HepG2 (cell line): ENCODE measurements at regions not wholly inside any gene's neighbourhood (a gene's known extent, or its start where the extent isn't known, plus 50 kb on each side); places are given as distances from the start of the nearest gene placed in this dataset.

Source experiments
- ATAC-seq: fragments of 200-7000 bp; cut with Tn5 transposase; 3 replicates; pipeline ENCODE4 v1.9.1; 2020; ENCODE audit warnings: mild to moderate bottlenecking, moderate library complexity
- BruUV-seq: library from RNA; stranded (reverse); fragments of 400-500 nt; replicated peaks from 2 replicates; lab custom pipeline; 2021; lab: Mats Ljungman, UMichigan
- CTCF ChIA-PET: fragments of 300-600 bp; formaldehyde crosslinking; extraction: SDS; loops from one replicate; lab custom pipeline; 2021; ENCODE audit warnings: low total read pairs, inconsistent platforms, low intra/inter-chr PET ratio; lab: Yijun Ruan, JAX
- POLR2A ChIA-PET: fragments of 350-600 bp; sonication (Branson Sonifier 250); formaldehyde crosslinking; loops from one replicate; lab custom pipeline; 2020; ENCODE audit warnings: antibody characterized with exemption, inconsistent platforms; lab: Yijun Ruan, JAX
- DNase-seq: peaks from one replicate; pipeline ENCODE4 v3.0.0-alpha.2; 2015; ENCODE audit warnings: low spot score
- FAIRE-seq: peaks from 3 replicates; lab custom pipeline; 2011; peaks lifted over from hg19 to GRCh38; lab: Jason Lieb, UNC
- H2AFZ ChIP-seq: one replicate; pipeline ENCODE4 v1.6.1; 2011; ENCODE audit warnings: low read length, inconsistent platforms
- H3K27ac ChIP-seq: fragments of 300-600 bp; 3 replicates; pipeline ENCODE4 v1.8.0; 2011; ENCODE audit warnings: mixed run types, mild to moderate bottlenecking, mixed read lengths, low read length, inconsistent platforms; ENCODE audit not compliant: insufficient read depth; ENCODE audit errors: extremely low read length
- H3K27me3 ChIP-seq, 2 experiments: fragments of 200-600 bp in 1 of 2; 2 replicates in 1 of 2; 3 replicates in 1 of 2; pipeline versions ENCODE4 v1.6.0 to v1.8.0; 2011; ENCODE audit warnings: low read length in 2 of 2, mild to moderate bottlenecking in 2 of 2, moderate library complexity in 2 of 2, inconsistent platforms in 1 of 2; ENCODE audit not compliant: insufficient read depth in 2 of 2, control insufficient read depth in 1 of 2
- H3K36me3 ChIP-seq, 2 experiments: fragments of 200-600 bp in 1 of 2; replicated peaks in 1 of 2; 2 replicates in 1 of 2; 3 replicates in 1 of 2; pipeline versions ENCODE4 v1.5.1 to v1.8.0; 2011; ENCODE audit warnings: low read length in 2 of 2, inconsistent platforms in 1 of 2; ENCODE audit not compliant: insufficient read depth in 2 of 2, control insufficient read depth in 1 of 2
- H3K4me1 ChIP-seq: 2 replicates; pipeline ENCODE4 v1.5.1; 2012; ENCODE audit warnings: low read length, inconsistent platforms; ENCODE audit not compliant: insufficient read depth
- H3K4me2 ChIP-seq: 2 replicates; pipeline ENCODE4 v1.6.0; 2011; ENCODE audit warnings: low read depth, low read length, inconsistent platforms
- H3K4me3 ChIP-seq, 3 experiments: fragments of 200-600 bp in 1 of 3; sonication (generic), shearing (Covaris generic) in 1 of 3; replicated peaks in 1 of 3; 2 replicates each; pipeline ENCODE4 v1.5.1; 2011 to 2016; ENCODE audit warnings: low read length in 3 of 3, inconsistent platforms in 2 of 3, low read depth in 2 of 3, mild to moderate bottlenecking in 2 of 3, control low read depth in 1 of 3, mixed read lengths in 1 of 3; ENCODE audit not compliant: insufficient read depth in 1 of 3
- H3K79me2 ChIP-seq: one replicate; pipeline ENCODE4 v1.6.1; 2011; ENCODE audit warnings: low read length, inconsistent platforms; ENCODE audit not compliant: insufficient read depth
- H3K9ac ChIP-seq: 2 replicates; pipeline ENCODE4 v1.6.0; 2011; ENCODE audit warnings: mild to moderate bottlenecking, low read depth, low read length, inconsistent platforms; ENCODE audit not compliant: insufficient read depth
- H3K9me3 ChIP-seq: 2 replicates; pipeline ENCODE4 v1.5.1; 2012; ENCODE audit warnings: mild to moderate bottlenecking, low read length
- H4K20me1 ChIP-seq: 2 replicates; pipeline ENCODE4 v1.6.0; 2011; ENCODE audit warnings: inconsistent platforms, mild to moderate bottlenecking, low read length, moderate library complexity; ENCODE audit not compliant: insufficient read depth
- ATM ChIP-seq: fragments of 450-650 bp; IDR thresholded peaks from 2 replicates; pipeline ENCODE4 v1.7.1; 2017; ENCODE audit warnings: mild to moderate bottlenecking, borderline replicate concordance
- GABPB1 ChIP-seq: IDR thresholded peaks from 2 replicates; pipeline ENCODE4 v1.6.1; 2016; ENCODE audit warnings: mild to moderate bottlenecking, missing genetic modification reagents, moderate library complexity, missing compliant biosample characterization
- KIAA2018 ChIP-seq: sonication (generic); formaldehyde crosslinking; IDR thresholded peaks from 2 replicates; pipeline ENCODE4 v1.5.0; 2020; ENCODE audit warnings: mild to moderate bottlenecking, missing genetic modification reagents, borderline replicate concordance
- MED1 ChIP-seq: sonication (generic); formaldehyde crosslinking; IDR thresholded peaks from 2 replicates; pipeline ENCODE4 v1.4.0; 2020; ENCODE audit warnings: missing genetic modification reagents
- PHF20 ChIP-seq: sonication (generic); formaldehyde crosslinking; IDR thresholded peaks from 2 replicates; pipeline ENCODE4 v1.5.0; 2020; ENCODE audit warnings: mild to moderate bottlenecking, missing genetic modification reagents
- ZNF256 ChIP-seq: sonication (generic); formaldehyde crosslinking; conservative IDR thresholded peaks from 2 replicates; pipeline ENCODE4 v1.4.0; 2020; ENCODE audit warnings: missing genetic modification reagents
- ZNF317 ChIP-seq: sonication (generic); formaldehyde crosslinking; IDR thresholded peaks from 2 replicates; pipeline ENCODE4 v1.5.0; 2020; ENCODE audit warnings: mild to moderate bottlenecking, missing genetic modification reagents
- ZNF550 ChIP-seq: sonication (generic); formaldehyde crosslinking; IDR thresholded peaks from 2 replicates; pipeline ENCODE4 v1.4.0; 2020; ENCODE audit warnings: mild to moderate bottlenecking, missing genetic modification reagents, borderline replicate concordance
- in situ Hi-C: cut with HindIII; loops from 2 replicates; pipeline ENCODE4 v1.10.0; 2017; ENCODE audit warnings: low pct_unique_long_range_greater_than_20kb; ENCODE audit not compliant: extremely low pct_ligation_motif_present
- intact Hi-C: fragments of 100-400 bp; cut with micrococcal nuclease; formaldehyde crosslinking; loops from one replicate; pipeline ENCODE4 v1.10.0; 2022; ENCODE audit not compliant: unreplicated experiment

- FAIRE-seq, result no peak
- POLR2A ChIA-PET, result no interaction called here
- in situ Hi-C loops, result no loop called here
Measured at GRCh38 chr1:187110351-187110750, 281.6 kb downstream of the PLA2G4A start.

More at GRCh38 chr1:187110351-187110750, 281.6 kb downstream of the PLA2G4A start:
- H4K20me1 ChIP-seq, result no peaks in the 10 kb centered on the region
- CTCF ChIA-PET, result no interaction called here
- H3K4me3 ChIP-seq, result no peak overlapping the region
- ATAC-seq, result no peak
- no peak for DNase-seq
- no peaks in the 10 kb centered on the region for H3K4me1 ChIP-seq
- intact Hi-C loops, result no loop called here
- H3K79me2 ChIP-seq, result no peaks in the 10 kb centered on the region
- no peaks in the 10 kb centered on the region for H3K27me3 ChIP-seq
- TF ChIP-seq GABPB1 (CRISPR knock-in tag), result no peak
- no peak for TF ChIP-seq KIAA2018 (CRISPR knock-in tag)
- TF ChIP-seq MED1 (CRISPR knock-in tag), result no peak
- TF ChIP-seq PHF20 (CRISPR knock-in tag), result no peak
- TF ChIP-seq ATM, result no peak
- no peak for TF ChIP-seq ZNF256 (CRISPR knock-in tag)
- TF ChIP-seq ZNF317, result no peak
- no peak for TF ChIP-seq ZNF550 (CRISPR knock-in tag)
- H2AFZ ChIP-seq, result no peak overlapping the region
- H3K9me3 ChIP-seq, result no peaks in the 10 kb centered on the region
- no peak overlapping the region for H3K4me2 ChIP-seq
- no peak overlapping the region for H3K9ac ChIP-seq
- no TSS peak for BruUV-seq
- H3K36me3 ChIP-seq, result no peaks in the 10 kb centered on the region
- H3K27ac ChIP-seq, result no peak overlapping the region
